ENCODE measurements at regions not wholly inside any gene's neighbourhood (a gene's known extent, or its start where the extent isn't known, plus 50 kb on each side); places are given as distances from the start of the nearest gene placed in this dataset.

DNA sequence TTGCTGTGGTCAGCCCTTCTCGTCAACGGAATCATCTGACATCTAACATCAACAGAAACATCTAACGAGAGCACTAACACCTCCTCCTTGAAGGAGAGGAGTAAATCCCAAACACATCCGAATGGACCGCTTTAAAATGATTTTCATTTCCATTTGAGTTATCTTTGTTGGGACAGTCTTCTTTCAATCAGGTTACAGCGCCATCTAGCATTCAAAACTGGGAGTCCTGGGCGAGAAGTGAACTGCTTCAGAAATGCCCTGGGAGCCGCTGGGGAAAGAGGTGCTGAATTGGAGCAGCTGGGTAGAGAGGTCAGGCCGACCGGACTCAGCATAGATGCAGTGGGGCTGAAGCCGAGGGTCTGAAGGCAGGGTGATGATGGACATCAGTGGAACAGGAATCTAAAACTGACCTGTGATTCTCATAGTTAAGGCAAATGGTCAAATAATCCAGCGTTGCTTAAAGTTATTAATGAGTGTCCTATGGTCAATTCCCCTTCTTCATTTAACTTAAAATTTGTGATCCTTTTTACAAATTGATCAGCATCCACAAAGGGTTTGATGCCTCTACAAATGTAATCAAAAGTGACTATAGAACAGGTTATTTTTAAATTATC is 170.0 kb upstream of the NDN start:
- CTCF ChIA-PET, result no interaction called here
- H3K79me2 ChIP-seq (ENCODE audit: low read depth), result no peaks in the 10 kb centered on the region
- no peaks in the 10 kb centered on the region for H3K36me3 ChIP-seq (ENCODE audit: low read depth)
- H3F3A ChIP-seq (ENCODE audit: insufficient read depth, low read depth), result no peaks in the 10 kb centered on the region
- H2AFZ ChIP-seq, result no peak overlapping the region
- H3K4me2 ChIP-seq, result no peak overlapping the region
- H4K20me1 ChIP-seq (ENCODE audit: insufficient read depth), result no peaks in the 10 kb centered on the region
- H3K27ac ChIP-seq, result no peak overlapping the region
- no peaks in the 10 kb centered on the region for H3K4me1 ChIP-seq (replicated peaks; ENCODE audit: insufficient read depth)
- peaks cover 11% of the 10 kb centered on the region; the same call in 1 of the 2 replicates for H3K27me3 ChIP-seq (ENCODE audit: insufficient read depth, low read depth)
- H3K9me2 ChIP-seq (ENCODE audit: insufficient read depth), result no peaks in the 10 kb centered on the region
- H3K4me3 ChIP-seq, result no peak overlapping the region
- H3K9me3 ChIP-seq (ENCODE audit: insufficient read depth, low read depth), result no peaks in the 10 kb centered on the region
- POLR2A ChIA-PET (ENCODE audit: unreplicated experiment), result no interaction called here
- no TSS peak for BruUV-seq (replicated peaks)
- intact Hi-C loops (cut with micrococcal nuclease; ENCODE audit: unreplicated experiment), result no loop called here
- TF ChIP-seq EZH2 (IDR thresholded peaks at IDR 0.05; ENCODE audit: low read depth), result no peak
- TF ChIP-seq, protein P1, sequence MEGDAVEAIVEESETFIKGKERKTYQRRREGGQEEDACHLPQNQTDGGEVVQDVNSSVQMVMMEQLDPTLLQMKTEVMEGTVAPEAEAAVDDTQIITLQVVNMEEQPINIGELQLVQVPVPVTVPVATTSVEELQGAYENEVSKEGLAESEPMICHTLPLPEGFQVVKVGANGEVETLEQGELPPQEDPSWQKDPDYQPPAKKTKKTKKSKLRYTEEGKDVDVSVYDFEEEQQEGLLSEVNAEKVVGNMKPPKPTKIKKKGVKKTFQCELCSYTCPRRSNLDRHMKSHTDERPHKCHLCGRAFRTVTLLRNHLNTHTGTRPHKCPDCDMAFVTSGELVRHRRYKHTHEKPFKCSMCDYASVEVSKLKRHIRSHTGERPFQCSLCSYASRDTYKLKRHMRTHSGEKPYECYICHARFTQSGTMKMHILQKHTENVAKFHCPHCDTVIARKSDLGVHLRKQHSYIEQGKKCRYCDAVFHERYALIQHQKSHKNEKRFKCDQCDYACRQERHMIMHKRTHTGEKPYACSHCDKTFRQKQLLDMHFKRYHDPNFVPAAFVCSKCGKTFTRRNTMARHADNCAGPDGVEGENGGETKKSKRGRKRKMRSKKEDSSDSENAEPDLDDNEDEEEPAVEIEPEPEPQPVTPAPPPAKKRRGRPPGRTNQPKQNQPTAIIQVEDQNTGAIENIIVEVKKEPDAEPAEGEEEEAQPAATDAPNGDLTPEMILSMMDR (conservative IDR thresholded peaks at IDR 0.05), result peak; percentile 56
- peak in 1 of 2 experiments; percentile 16 for DNase-seq

DNA sequence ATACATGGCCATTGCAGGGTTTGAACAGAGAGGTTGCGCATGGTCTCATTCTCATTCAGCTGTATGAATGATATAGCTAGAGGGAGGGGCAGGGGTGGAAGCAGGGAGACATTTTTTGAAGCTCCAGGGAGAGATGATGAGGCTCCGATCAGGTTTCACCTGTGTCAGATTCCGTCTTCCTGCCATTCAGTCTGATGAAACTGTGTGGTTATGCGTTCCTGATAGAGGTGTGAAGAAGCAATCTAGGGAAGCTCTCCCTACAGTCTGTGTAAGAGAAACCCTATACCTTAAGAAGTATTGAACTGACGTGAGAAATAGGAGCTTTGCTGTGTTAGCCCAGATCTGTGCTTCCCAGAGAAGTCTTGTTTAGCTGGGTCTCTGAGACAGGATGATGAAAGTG is 171.9 kb upstream of the NDN start:
- no peak for TF ChIP-seq EZH2 (IDR thresholded peaks at IDR 0.05; ENCODE audit: low read depth)
- TF ChIP-seq, protein P1 (conservative IDR thresholded peaks at IDR 0.05), result no peak
- Histone ChIP-seq H3K4me1 (replicated peaks; ENCODE audit: insufficient read depth) (no peaks in the 10 kb centered on the region), H3K79me2 (ENCODE audit: low read depth) (no peaks in the 10 kb centered on the region), H3K4me2 (no peak overlapping the region), H3K9me3 (ENCODE audit: insufficient read depth, low read depth) (no peaks in the 10 kb centered on the region), H3F3A (ENCODE audit: insufficient read depth, low read depth) (no peaks in the 10 kb centered on the region), H3K27ac (no peak overlapping the region), H3K36me3 (ENCODE audit: low read depth) (no peaks in the 10 kb centered on the region), H2AFZ (no peak overlapping the region), H3K4me3 (no peak overlapping the region), H3K27me3 (ENCODE audit: insufficient read depth, low read depth) (peaks cover 11% of the 10 kb centered on the region; the same call in 1 of the 2 replicates), H4K20me1 (ENCODE audit: insufficient read depth) (no peaks in the 10 kb centered on the region), H3K9me2 (ENCODE audit: insufficient read depth) (no peaks in the 10 kb centered on the region)
- BruUV-seq (replicated peaks), result no TSS peak
- DNase-seq, result no peak
- POLR2A ChIA-PET (ENCODE audit: unreplicated experiment), result no interaction called here
- CTCF ChIA-PET, result no interaction called here
- intact Hi-C loops (cut with micrococcal nuclease; ENCODE audit: unreplicated experiment), result no loop called here

DNA sequence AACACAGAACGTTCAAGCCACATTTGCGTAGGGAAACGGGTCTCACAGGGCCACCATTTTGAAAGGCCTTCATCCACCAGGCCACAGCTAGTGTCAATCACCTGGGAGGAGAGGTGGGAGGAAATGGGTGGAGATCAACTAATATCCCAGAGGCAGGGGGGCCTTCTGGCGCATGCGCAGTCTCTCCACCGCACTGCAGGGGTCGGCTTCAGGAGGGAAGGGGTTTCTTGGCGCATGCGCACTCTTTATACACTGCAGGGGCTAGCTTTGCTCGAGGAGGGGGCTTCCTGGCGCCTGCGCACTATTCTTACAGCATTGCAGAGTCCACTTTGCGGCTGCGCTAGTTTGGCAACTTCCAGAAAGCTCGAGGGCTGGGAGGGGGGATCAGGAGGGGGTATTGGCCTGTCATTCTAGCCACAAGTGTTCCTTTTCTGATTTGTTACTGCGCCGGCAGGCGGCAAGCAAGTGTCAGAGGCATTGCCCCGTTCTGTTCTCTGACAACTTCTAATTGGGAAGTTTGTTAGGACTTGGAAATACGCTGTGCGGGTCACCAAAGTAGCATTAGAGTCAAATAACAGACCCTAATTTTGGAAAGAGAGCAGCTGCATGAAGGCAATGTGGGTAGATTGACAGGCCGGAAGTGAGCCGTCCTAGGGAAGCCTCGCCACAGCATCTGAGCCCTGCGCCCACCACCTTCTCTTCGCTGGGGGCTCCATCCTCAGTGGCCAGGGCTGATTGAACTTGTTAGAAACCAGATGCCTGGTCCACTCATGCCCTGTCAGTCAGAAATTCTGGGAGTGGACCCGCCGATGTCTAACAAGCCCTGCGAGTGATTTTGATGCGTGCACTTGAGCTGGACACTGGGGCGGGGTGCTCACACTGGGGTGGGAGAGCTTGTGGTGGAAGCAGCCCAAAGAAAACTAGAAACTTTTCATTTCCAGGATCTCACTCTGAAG is 173.5 kb upstream of the NDN start:
- H4K20me1 ChIP-seq (ENCODE audit: insufficient read depth), result no peaks in the 10 kb centered on the region
- no peak overlapping the region for H3K4me3 ChIP-seq
- no peak overlapping the region for H2AFZ ChIP-seq
- TF ChIP-seq EZH2 (IDR thresholded peaks at IDR 0.05; ENCODE audit: low read depth), result no peak
- TF ChIP-seq, protein P1 (conservative IDR thresholded peaks at IDR 0.05), result no peak
- intact Hi-C loops (cut with micrococcal nuclease; ENCODE audit: unreplicated experiment), result no loop called here
- POLR2A ChIA-PET (ENCODE audit: unreplicated experiment), result no interaction called here
- no TSS peak for BruUV-seq (replicated peaks)
- DNase-seq, result no peak
- CTCF ChIA-PET, result no interaction called here
- H3K27me3 ChIP-seq (ENCODE audit: insufficient read depth, low read depth), result peaks cover 11% of the 10 kb centered on the region; the same call in 1 of the 2 replicates
- no peaks in the 10 kb centered on the region for H3K79me2 ChIP-seq (ENCODE audit: low read depth)
- H3F3A ChIP-seq (ENCODE audit: insufficient read depth, low read depth), result no peaks in the 10 kb centered on the region
- no peaks in the 10 kb centered on the region for H3K36me3 ChIP-seq (ENCODE audit: low read depth)
- H3K4me1 ChIP-seq (replicated peaks; ENCODE audit: insufficient read depth), result no peaks in the 10 kb centered on the region
- H3K9me3 ChIP-seq (ENCODE audit: insufficient read depth, low read depth), result no peaks in the 10 kb centered on the region
- H3K9me2 ChIP-seq (ENCODE audit: insufficient read depth), result no peaks in the 10 kb centered on the region
- no peak overlapping the region for H3K27ac ChIP-seq
- no peak overlapping the region for H3K4me2 ChIP-seq

All from PC-9 (cell line).